GM19328 (cell line): ENCODE measurements at regions not wholly inside any gene's neighbourhood (a gene's known extent, or its start where the extent isn't known, plus 50 kb on each side); places are given as distances from the start of the nearest gene placed in this dataset.
"Not testable (repeated sequence)": the region's sequence is repeated elsewhere in the genome, so short reads cannot be mapped to it uniquely, and the experiment has no call there.

Source experiments
- ATAC-seq: cut with Tn5 transposase; IDR thresholded peaks from one replicate; pipeline ENCODE4 v1.9.1; 2021; ENCODE audit warnings: mild to moderate bottlenecking, moderate library complexity; ENCODE audit not compliant: unreplicated experiment

DNA sequence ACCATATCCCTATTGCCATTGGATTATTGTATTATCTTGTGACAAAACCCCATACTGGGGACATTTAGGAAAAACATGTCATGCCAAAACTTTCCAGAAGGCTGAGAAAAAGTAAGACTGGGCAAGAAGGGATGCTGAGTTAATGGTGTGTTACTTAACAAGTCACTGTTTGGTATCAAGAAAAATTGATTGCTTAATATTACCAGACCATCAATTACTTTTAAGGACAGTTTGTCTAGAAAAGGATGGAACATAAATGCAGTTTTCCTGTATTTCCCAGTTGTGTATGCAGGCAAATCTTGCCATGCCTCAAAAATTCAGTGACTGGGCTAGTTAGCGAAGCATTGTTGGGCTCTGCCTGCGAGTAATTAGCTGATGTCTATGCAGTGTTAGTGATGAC lies 705.6 kb upstream of the MIR17HG start:
- ATAC-seq: no peak

DNA sequence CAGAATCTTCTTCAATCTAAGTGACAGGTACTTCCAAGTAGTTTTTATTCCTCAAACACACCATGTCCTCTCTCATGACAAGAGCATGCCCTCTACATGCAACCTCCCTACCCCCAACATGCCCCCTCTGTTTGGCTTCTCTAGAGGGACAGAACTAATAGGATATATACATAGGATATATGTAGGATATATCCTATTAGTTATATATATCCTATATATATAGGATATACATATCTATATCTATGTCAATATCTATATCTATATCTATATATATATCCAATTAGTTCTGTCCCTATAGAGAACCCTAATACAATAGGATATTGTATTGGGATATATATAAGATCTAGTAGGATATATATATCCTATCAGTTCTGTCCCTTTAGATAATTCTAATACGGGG lies 701.9 kb upstream of the MIR17HG start:
- ATAC-seq: no peak

DNA sequence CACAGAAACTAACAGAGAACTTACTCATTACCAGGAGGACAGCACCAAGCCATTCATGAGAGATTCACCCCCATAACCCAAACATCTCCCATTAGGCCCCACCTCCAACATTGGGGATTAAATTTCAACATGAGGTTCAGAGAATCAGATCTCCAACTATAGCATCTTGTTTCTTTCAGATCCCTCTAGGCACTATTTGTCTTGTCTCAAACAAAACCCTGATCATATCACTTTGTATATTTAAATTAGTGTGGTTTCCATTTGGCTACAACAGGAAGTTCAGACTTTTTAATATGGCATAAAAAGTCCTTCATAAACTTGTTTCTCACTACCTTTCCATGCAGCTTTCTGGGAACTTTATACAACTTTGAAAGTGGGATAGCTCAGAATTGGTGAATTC lies 699.0 kb upstream of the MIR17HG start:
- no peak for ATAC-seq

DNA sequence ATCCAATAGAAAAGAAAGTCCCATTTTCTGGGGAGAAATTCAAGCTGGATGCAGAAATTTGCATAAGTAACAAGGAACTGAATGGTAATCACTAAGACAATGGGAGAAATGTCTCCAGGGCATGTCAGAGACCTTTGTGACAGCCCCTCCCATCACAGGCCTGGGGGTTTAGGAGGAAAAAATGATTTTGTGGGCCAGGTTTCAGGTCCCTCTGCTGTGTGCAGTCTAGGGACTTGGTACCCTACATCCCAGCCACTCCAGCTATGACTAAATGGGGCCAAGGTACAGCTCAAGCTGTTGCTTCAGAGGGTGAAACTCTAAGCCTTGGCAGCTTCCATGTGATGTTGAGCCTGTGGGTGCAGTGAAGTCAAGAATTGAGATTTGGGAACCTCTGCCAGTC lies 695.5 kb upstream of the MIR17HG start:
- no peak for ATAC-seq

DNA sequence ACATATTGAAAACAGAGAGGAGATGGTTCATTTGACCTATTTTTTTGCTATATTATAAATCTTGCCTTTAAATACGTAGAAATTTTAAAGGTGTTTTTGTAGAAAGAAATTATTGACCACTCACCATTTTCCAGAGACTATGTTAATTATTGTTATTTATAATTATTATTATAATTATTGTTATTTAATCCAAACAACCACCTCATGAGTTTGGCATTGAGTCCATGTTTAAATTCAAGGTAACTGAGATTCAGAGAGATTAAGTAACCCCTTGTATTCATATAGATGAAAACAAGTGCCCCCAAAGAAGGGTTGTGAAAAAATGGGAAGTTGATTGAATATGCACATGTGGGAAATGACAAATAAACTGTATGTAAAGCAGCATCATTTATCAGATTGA lies 692.5 kb upstream of the MIR17HG start:
- ATAC-seq: no peak

GRCh38 chr13:90664200-90664599 lies 683.3 kb upstream of the MIR17HG start:
- ATAC-seq: not testable (repeated sequence)

DNA sequence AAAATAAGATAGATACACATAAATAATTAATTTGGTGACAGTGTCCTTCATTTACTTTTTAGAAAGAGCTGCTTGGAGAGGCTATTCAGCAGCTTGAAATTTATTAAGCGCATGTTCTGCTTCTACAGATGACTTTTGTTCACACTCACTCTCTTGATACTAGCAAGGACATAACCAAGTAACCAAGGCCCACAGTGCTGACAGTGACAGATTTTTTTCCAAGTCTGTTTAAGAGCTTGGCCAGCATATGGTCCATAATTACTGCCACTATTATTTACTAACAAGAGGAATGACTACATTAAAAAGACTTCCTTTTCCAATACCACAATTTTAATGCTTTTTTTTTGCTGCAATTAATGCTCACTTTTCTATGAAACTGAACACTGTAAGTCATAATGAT lies 673.7 kb upstream of the MIR17HG start:
- ATAC-seq: no peak

DNA sequence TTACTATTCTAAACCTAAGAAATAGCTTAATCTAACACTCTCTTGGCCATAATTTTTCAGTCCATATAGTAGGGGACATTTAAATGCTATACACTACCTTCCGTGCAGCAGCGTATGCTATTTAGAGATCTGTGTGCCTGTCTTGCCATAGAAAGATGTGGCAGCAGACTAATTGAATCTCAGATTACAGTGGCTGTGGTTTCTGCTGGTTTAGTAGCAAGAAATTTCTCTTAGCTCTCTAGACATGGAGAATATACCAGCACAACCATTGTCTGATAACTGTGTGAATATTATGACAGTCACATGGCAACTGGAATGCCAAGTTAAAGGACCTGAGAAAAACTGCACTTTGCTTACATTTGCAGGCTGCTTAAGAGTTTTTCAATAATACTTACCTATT lies 672.4 kb upstream of the MIR17HG start:
- ATAC-seq: no peak

DNA sequence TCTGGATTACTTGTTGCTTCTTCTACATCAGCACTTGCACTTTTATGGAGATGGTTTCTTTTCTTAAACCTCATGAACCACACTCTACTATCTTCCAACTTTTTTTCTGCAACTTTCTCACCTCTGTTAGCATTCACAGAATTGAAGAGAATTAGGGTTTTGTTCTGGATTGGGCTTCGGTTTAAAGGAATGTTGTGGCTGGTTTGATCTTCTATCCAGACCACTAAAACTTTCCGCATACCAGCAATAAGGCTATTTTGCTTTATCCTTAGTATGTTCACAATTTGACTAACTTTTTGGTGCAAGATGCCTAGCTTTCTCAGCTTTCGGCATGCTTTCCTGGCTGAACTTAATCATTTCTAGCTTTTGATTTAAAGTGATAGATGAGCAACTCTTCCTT lies 666.7 kb upstream of the MIR17HG start:
- no peak for ATAC-seq

- ATAC-seq: no peak
Measured at GRCh38 chr13:90683711-90684131, 663.8 kb upstream of the MIR17HG start.

DNA sequence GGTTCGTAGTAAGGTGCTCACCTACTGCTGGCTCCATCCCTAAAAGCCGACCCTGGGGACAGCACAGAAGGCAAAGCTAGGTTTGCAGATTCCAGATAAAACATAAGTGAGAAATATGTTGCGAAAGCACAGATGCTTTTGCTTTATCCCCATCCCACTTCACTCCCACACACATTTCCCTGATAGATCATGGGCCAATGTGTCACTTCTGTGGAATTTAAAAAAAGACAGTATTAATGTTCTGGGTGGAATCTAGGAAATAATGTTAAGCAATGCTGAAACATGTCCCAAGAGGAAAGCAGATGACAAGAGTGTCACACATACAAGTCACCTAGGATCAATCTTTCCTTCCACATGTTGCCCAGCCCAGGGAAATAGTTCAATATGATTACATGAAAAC lies 661.0 kb upstream of the MIR17HG start:
- ATAC-seq: no peak

DNA sequence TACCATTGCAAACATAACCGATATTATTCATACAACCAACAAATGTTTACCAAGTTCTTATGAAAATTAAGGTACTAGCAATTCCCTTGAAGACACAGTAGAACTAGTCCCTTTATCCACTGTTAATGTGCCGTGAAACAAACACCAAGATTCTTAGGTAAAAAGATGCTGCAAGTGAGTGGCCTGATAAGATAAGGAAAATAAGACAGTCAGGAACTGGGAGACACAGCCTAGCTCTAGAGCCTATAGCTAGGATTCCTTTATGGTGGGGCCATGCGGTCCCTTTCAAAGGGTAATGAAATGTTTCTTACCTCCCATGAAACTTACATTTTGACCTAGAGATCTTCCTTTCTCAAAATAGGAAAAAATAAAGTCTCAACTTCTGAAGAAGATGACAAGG lies 658.4 kb upstream of the MIR17HG start:
- ATAC-seq: no peak

- ATAC-seq: no peak
Measured at GRCh38 chr13:90690458-90691080, 656.9 kb upstream of the MIR17HG start.

GRCh38 chr13:90696254-90696653 lies 651.2 kb upstream of the MIR17HG start:
- no peak for ATAC-seq

DNA sequence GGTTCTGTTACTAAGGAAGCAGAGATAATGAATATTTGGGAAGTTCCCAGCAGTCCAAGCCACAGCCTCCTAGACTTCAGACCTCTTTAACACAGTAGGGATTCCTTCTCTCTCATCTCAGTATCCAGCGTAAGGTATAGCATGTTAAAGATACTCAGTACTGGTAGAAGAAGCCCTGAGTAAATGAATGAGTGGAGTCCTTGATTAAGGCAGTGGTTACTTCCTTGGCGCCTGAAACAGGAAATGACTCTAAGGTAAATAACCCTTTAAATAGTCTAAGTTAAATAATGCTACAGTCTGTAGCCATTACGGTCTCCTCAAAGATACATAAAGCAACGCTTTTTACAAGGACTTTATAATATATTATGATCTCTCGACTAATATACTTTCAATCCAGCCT lies 650.8 kb upstream of the MIR17HG start:
- no peak for ATAC-seq

DNA sequence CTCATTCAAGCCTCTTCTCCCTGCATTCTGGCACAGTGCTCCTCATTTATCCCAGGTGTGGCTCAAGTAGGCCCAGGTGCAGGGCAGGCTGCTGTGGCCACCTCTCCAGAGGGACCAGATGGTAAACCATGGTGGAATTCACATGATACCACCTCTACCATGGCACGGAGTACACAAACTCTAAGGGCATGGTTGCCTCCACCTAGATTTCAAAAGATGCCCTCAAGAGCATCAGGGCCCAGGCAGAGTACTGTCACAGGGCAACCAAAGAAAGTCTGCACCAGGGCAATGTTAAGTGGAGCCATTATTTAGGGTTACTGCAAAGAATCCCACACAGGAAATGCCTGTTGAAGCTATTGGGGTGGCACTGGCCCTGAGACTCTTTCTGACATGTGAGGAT lies 647.1 kb upstream of the MIR17HG start:
- no peak for ATAC-seq

DNA sequence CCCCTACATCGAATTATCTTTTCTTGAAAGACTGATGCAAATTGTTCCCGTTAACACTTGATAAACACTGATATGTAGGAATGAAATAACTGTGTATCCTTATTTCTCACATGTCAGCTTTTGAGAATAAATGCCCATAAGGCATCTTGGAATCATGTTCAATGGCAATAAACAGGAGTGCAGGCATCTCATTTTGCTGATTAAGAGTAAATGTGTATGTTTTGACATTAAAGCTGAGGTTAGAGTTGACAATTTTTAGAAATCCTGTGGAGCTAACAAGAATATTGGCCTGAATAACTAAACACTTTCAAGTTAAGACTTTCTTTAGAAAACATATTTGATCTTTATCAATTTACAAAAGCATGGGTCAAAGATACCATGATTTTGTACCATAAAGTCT lies 646.2 kb upstream of the MIR17HG start:
- no peak for ATAC-seq

GRCh38 chr13:90702050-90702449 lies 645.4 kb upstream of the MIR17HG start:
- no peak for ATAC-seq

GRCh38 chr13:90706631-90707030 lies 640.9 kb upstream of the MIR17HG start:
- no peak for ATAC-seq

DNA sequence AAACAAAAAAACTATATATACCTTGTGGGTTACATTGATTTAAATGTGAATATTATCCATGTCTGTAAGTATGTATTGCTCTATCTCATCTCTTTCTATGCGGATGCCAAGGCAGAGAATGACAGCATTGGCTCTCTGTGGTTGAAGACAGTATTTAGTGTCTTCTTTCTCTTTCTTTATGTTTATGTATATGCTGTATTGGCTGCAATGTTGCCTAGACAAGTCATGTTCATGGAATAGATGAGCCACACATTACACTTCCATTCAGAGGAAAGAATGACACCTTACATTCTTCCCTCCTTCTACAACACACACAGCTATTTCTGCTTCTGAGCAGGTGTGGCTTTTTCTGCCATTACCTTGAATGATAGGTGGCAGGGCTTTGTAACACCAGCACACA lies 639.4 kb upstream of the MIR17HG start:
- no peak for ATAC-seq

- ATAC-seq: no peak
Measured at GRCh38 chr13:90709319-90709718, 638.2 kb upstream of the MIR17HG start.

- ATAC-seq: no peak
Measured at GRCh38 chr13:90710164-90710759, 637.2 kb upstream of the MIR17HG start.
